WI38 (cell line): ENCODE measurements at regions not wholly inside any gene's neighbourhood (a gene's known extent, or its start where the extent isn't known, plus 50 kb on each side); places are given as distances from the start of the nearest gene placed in this dataset.

Experiments
- H3K4me3 ChIP-seq: 2 replicates; pipeline ENCODE4 v1.5.1; 2011; ENCODE audit warnings: low read depth, mild to moderate bottlenecking, control low read depth, low read length
- TF ChIP-seq, protein P1 (sequence below): IDR thresholded peaks from 2 replicates; pipeline ENCODE4 v1.5.1; 2012; ENCODE audit warnings: low read depth, mild to moderate bottlenecking, control low read depth, low read length

DNA sequence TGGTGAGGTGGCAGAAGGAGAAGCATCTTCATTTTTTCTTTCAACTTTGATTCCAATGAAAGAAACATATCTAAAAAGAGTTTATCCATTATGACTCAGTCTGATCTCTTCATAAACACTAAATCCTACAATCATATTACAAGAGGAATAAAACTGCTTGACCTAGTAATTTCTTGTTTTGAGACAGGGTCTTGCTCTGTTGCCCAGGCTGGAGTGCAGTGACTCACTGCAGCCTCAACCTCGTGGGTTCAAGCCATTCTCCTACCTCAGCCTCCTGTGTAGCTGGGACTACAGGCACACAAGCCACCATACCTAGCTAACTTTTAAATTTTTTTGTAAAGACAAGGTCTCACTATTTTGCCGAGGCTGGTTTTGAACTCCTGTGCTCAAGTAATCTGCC is 147.2 kb downstream of the NDUFA12 start:
- TF ChIP-seq, protein P1, sequence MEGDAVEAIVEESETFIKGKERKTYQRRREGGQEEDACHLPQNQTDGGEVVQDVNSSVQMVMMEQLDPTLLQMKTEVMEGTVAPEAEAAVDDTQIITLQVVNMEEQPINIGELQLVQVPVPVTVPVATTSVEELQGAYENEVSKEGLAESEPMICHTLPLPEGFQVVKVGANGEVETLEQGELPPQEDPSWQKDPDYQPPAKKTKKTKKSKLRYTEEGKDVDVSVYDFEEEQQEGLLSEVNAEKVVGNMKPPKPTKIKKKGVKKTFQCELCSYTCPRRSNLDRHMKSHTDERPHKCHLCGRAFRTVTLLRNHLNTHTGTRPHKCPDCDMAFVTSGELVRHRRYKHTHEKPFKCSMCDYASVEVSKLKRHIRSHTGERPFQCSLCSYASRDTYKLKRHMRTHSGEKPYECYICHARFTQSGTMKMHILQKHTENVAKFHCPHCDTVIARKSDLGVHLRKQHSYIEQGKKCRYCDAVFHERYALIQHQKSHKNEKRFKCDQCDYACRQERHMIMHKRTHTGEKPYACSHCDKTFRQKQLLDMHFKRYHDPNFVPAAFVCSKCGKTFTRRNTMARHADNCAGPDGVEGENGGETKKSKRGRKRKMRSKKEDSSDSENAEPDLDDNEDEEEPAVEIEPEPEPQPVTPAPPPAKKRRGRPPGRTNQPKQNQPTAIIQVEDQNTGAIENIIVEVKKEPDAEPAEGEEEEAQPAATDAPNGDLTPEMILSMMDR = no peak
- no peak overlapping the region for H3K4me3 ChIP-seq

DNA sequence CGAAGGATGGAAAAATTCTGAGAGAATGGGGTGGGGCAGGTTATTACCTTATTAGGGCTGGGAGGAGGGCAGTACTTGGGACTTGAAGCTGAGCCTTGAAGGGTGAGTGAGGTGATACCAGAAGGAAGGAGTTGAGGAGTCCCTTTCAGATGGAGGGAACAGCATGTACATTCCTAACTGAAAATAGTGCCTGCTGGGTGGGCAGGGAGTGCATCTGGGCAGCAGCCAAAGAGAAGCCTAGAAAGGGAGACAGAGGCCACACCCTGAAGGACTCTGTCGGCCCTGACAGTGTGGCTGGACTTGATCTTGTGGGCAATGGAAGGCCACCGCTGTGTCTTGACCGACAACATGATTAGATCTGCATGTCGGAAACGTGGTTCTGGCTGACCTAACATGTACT is 147.6 kb downstream of the NDUFA12 start:
- H3K4me3 ChIP-seq = no peak overlapping the region
- TF ChIP-seq, protein P1 = no peak

DNA sequence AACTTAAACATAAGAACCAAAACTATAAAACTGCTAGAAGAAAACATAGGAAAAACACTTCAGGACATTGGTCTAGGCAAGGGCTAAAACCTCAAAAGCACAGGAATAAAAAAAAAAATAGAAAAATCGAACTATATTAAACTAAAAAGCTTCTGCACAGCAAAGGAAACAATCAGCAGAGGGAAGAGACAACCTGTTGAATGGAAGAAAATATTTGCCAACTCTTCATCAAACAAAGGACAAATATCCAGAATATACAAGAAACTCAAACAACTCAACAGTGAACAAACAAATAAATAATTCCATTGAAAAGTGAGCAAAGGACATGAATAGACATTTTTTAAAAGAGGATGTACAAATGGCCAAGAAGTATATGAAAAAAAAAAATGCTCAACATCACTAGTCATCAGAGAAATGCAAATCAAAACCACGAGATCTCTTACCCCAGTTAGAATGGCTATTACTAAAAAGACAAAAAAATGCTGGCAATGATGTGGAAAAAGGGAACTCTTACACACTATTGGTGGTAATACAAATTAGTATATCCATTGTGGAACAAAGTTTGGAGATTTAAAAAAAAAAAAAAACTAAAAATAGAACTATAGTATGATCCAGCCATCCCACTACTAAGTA is 152.0 kb downstream of the NDUFA12 start:
- TF ChIP-seq, protein P1 = no peak
- H3K4me3 ChIP-seq = no peak overlapping the region

DNA sequence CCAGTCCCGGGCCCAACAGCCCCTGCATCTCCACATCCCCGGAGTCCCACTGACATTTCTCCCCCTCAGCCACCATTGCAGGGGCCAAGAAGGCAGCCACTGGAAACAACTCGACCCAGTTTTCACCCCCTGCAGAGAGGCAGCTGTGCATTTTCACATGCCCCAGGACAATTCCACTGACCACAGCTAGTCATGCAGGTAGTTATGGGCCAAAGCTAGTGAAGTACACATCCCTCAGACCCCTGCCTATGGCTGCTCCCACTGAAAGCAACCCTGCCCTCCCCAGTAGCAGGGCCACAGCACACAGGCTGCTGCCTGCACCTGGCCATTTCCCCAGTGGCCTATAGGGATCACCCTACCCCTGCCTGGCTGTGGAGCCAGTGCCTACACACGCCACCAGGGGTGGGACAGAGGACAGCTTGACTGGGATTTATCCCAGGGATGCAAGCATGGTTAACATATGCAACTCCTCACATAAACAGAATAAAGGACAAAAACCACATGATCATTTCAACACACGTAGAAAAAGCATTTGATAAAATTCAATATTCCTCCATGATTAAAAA is 154.0 kb downstream of the NDUFA12 start:
- TF ChIP-seq, protein P1 = no peak
- H3K4me3 ChIP-seq = no peak overlapping the region

DNA sequence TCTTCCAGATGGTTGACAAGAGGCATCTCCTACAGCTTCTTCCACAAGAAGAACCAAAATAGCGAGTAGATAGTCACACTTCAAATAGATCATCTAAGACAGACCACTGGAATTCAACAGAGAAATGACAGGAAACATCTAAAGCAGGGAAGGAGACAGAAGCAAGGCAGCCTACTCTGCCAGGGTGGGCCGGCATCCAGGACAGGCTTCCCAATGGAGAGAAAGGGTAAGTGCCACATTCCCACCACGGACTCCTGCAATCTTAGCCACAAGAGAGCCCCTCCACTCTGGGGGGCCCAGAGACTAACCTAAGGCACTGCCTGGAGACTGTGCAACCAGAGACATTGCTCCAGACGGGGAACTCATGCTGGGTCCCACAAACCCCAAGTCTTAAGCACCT is 154.5 kb downstream of the NDUFA12 start:
- TF ChIP-seq, protein P1 = no peak
- H3K4me3 ChIP-seq = no peak overlapping the region

DNA sequence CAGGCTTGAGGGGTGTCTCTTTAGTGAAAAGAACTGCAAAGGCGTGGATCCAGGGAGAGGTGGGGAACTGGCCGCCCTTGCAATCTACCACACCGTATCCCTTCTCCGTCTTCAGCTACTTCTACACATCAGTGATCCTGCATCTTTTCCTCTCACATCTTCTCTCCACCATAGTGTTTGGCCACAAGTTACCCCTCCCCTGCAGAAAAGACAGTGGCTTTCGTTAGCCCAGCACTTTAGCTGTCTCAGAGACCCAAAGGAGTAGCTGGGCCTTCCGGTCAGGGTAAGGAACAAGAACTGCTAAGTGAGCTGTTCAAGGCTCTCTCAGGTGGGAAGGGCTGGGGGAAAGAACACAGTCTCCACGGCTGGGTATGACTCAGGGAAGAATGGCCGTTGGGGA is 158.4 kb downstream of the NDUFA12 start:
- no peak overlapping the region for H3K4me3 ChIP-seq
- TF ChIP-seq, protein P1 = no peak

DNA sequence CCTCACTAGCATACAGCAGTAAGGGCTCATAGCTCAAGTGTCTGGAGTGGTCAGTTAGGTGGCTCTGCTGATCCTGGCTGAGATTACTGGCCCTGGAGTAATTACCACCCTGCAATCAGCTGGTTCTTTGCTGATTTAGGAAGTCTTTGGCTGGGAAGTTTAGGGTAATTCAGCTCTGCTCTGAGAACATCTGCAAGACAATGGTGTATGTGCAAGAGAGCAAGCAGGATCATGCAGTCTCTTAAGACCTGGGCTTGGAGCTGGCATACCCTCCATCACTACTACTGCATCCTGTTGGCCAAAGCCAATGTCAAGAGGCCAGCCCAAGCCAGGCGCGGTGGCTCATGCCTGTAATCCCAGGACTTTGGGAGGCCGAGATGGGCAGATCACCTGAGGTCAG is 159.0 kb downstream of the NDUFA12 start:
- no peak overlapping the region for H3K4me3 ChIP-seq

More for the DNA sequence above, 159.0 kb downstream of the NDUFA12 start:
- TF ChIP-seq, protein P1 = no peak
